Upper lobe of left lung (tissue), 4 donors: ENCODE measurements at regions not wholly inside any gene's neighbourhood (a gene's known extent, or its start where the extent isn't known, plus 50 kb on each side); places are given as distances from the start of the nearest gene placed in this dataset.

Experiments used
- CTCF ChIP-seq, 6 experiments: fragments of 450-650 bp in 4 of 6; fragments of 200-600 bp in 2 of 6; sonication (generic) in 2 of 6; IDR thresholded peaks; one replicate each; pipeline ENCODE4 v1.5.1; 2016 to 2019; ENCODE audit warnings: antibody characterized with exemption in 6 of 6
- EP300 ChIP-seq, 4 donors: sonication (generic); formaldehyde crosslinking; IDR thresholded peaks; one replicate each; pipeline ENCODE4 v1.5.1; 2017; ENCODE audit warnings: antibody characterized with exemption in 4 of 4, control low read depth in 2 of 4
- POLR2A ChIP-seq, 4 donors: fragments of 450-650 bp; IDR thresholded peaks; one replicate each; pipeline ENCODE4 v1.5.1; 2016 to 2017; ENCODE audit warnings: antibody characterized with exemption in 4 of 4, mild to moderate bottlenecking in 2 of 4
- POLR2AphosphoS5 ChIP-seq, 2 donors: sonication (generic); formaldehyde crosslinking; IDR thresholded peaks; one replicate each; pipeline ENCODE4 v1.5.1; 2017; ENCODE audit warnings: antibody characterized with exemption in 2 of 2

- TF ChIP-seq CTCF (IDR thresholded peaks at IDR 0.05) (no peak), POLR2A (IDR thresholded peaks at IDR 0.05) (no peak), POLR2AphosphoS5 (IDR thresholded peaks at IDR 0.05) (no peak), EP300 (IDR thresholded peaks at IDR 0.05) (no peak)
Measured at GRCh38 chr16:51262428-51262827, 111.4 kb upstream of the SALL1 start.
